Cardiac fibroblast (primary cell): ENCODE measurements at regions not wholly inside any gene's neighbourhood (a gene's known extent, or its start where the extent isn't known, plus 50 kb on each side); places are given as distances from the start of the nearest gene placed in this dataset.

ENCODE experiments used
- DNase-seq, 2 donors: peaks; one replicate each; pipeline versions ENCODE4 v3.0.0 to v3.0.0-alpha.2; 2010; ENCODE audit warnings: low read depth in 2 of 2
- H3K4me3 ChIP-seq, 2 donors: replicated peaks in 1 of 2; 1 replicate in 1 of 2; 2 replicates in 1 of 2; pipeline ENCODE4 v1.5.1; 2011; ENCODE audit warnings: low read depth in 2 of 2, low read length in 2 of 2, mild to moderate bottlenecking in 2 of 2, moderate library complexity in 1 of 2
- TF ChIP-seq, protein P1 (sequence below): IDR thresholded peaks from one replicate; pipeline ENCODE4 v1.5.1; 2011; ENCODE audit warnings: low read depth, mild to moderate bottlenecking, low read length, inconsistent platforms

DNA sequence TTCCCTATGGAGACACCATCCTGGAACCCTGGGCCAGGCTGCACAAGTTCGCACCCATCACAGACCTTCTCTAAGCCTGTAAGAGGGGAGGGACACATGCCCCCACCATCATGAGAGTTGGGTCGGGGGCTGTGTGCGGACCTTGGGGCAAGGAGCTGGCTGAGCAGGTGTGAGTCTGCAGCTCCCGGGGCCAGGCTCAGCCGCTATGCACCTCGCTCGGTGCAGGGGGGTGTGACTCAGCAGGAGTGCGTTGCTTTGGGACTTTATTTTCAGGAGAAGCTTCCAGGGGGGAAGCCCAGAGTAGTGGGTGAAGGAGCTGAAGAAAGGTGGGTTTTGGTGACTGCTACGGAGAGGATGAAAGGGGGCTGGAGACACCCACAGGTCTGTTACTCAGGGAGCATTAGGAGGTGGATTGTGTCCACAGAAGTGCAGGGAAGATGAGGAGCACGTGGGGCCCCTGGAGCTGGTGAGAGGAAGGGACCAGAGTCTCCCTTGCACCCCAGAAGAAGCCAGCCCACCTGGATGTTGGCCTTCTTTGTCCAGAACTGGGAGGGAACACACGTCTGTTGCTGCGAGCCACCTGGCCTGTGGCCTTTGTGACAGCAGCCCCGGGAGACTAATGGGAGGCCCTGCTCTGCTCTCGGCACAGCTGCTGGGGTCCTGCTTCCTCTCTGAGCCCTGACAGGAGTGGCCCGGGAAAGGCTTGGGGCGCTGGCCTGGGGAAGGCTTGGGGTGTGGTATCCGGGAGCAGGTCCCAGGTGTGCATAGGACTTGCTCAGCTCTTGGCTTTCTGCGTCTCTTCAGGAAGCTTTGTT, 162.6 kb downstream of the TEX29 start:
- H3K4me3 ChIP-seq = no peak overlapping the region
- DNase-seq = no peak
- TF ChIP-seq, protein P1, sequence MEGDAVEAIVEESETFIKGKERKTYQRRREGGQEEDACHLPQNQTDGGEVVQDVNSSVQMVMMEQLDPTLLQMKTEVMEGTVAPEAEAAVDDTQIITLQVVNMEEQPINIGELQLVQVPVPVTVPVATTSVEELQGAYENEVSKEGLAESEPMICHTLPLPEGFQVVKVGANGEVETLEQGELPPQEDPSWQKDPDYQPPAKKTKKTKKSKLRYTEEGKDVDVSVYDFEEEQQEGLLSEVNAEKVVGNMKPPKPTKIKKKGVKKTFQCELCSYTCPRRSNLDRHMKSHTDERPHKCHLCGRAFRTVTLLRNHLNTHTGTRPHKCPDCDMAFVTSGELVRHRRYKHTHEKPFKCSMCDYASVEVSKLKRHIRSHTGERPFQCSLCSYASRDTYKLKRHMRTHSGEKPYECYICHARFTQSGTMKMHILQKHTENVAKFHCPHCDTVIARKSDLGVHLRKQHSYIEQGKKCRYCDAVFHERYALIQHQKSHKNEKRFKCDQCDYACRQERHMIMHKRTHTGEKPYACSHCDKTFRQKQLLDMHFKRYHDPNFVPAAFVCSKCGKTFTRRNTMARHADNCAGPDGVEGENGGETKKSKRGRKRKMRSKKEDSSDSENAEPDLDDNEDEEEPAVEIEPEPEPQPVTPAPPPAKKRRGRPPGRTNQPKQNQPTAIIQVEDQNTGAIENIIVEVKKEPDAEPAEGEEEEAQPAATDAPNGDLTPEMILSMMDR = no peak

DNA sequence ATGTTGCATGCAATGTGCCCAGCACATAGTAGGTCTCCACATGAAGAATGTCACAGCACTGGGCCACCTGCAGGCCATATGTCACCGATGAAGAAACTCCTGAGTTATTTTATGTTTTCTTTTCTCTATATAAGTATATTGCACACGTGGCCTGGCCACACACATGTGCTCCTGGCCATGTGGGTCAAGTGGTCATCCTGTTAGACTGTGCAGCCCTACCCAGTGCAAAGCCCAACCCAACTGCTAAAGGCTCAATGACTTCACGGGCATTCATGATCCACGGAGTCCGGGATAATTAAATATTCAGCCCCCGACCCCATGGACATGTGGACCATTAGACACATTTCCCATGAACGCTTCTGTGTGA, 163.2 kb downstream of the TEX29 start:
- no peak for DNase-seq
- TF ChIP-seq, protein P1 = no peak

GRCh38 chr13:111484141-111484925, 163.9 kb downstream of the TEX29 start:
- no peak for DNase-seq
- TF ChIP-seq, protein P1 = no peak
- no peak overlapping the region for H3K4me3 ChIP-seq

More for the DNA sequence above, 163.2 kb downstream of the TEX29 start:
- no peak overlapping the region for H3K4me3 ChIP-seq

- no peak for DNase-seq
- TF ChIP-seq, protein P1 = no peak
- no peak overlapping the region for H3K4me3 ChIP-seq
These were observed 164.5 kb downstream of the TEX29 start for GRCh38 chr13:111484959-111485358.

- H3K4me3 ChIP-seq = no peak overlapping the region
- TF ChIP-seq, protein P1 = no peak
- DNase-seq = no peak
These were observed 165.2 kb downstream of the TEX29 start for GRCh38 chr13:111485491-111486250.

DNA sequence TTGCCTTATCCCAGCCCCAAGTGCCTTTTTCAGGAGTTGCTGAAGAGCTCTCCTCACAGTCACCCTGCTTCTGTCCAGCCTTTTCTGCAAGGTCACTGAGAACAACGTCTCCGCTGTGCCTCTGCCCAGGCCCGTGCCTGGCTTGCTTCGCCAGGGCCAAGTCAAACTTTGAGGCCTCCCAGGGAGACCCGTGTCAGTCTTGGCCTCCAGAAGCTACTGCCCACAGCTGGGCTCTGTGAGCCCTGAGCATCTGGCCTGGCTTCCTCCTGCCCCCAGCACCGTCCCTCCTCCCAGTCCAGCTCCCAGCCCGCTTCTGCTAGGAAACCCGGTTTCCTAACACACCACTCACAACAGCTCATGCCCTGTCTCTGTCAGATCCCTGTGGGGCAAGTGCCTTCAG, 165.9 kb downstream of the TEX29 start:
- H3K4me3 ChIP-seq = no peak overlapping the region
- TF ChIP-seq, protein P1 = no peak

More for the DNA sequence above, 165.9 kb downstream of the TEX29 start:
- DNase-seq = no peak
